Liver (tissue), 8 donors: ENCODE measurements at regions not wholly inside any gene's neighbourhood (a gene's known extent, or its start where the extent isn't known, plus 50 kb on each side); places are given as distances from the start of the nearest gene placed in this dataset.

ENCODE experiments used
- DNase-seq: peaks from one replicate; pipeline ENCODE4 v3.0.0-alpha.2; 2017; ENCODE audit warnings: low spot score
- H3K27ac ChIP-seq, 2 donors: one replicate each; pipeline ENCODE4 v1.7.0; 2013; ENCODE audit warnings: inconsistent platforms in 2 of 2, low read length in 2 of 2, control low read depth in 1 of 2, low read depth in 1 of 2, mild to moderate bottlenecking in 1 of 2
- H3K27me3 ChIP-seq, 4 donors: one replicate each; pipeline versions ENCODE4 v1.6.1 to v1.7.0; 2013; ENCODE audit warnings: low read length in 3 of 4, inconsistent platforms in 1 of 4, mild to moderate bottlenecking in 1 of 4, moderate library complexity in 1 of 4; ENCODE audit not compliant: control insufficient read depth in 4 of 4, insufficient read depth in 4 of 4
- H3K36me3 ChIP-seq, 4 donors: one replicate each; pipeline versions ENCODE4 v1.6.1 to v1.7.0; 2013; ENCODE audit warnings: low read length in 3 of 4, mild to moderate bottlenecking in 3 of 4, low read depth in 1 of 4, moderate library complexity in 1 of 4; ENCODE audit not compliant: control insufficient read depth in 4 of 4, insufficient read depth in 3 of 4
- H3K4me1 ChIP-seq, 4 donors: one replicate each; pipeline versions ENCODE4 v1.6.1 to v1.7.0; 2013; ENCODE audit warnings: low read length in 3 of 4, mild to moderate bottlenecking in 3 of 4, moderate library complexity in 1 of 4; ENCODE audit not compliant: control insufficient read depth in 4 of 4, insufficient read depth in 4 of 4
- H3K4me3 ChIP-seq, 3 donors: one replicate each; pipeline versions ENCODE4 v1.6.1 to v1.7.0; 2013; ENCODE audit warnings: low read length in 3 of 3, control low read depth in 1 of 3, low read depth in 1 of 3, mild to moderate bottlenecking in 1 of 3
- H3K9ac ChIP-seq, 2 donors: one replicate each; pipeline ENCODE4 v1.7.0; 2013; ENCODE audit warnings: low read length in 2 of 2, mild to moderate bottlenecking in 2 of 2, moderate library complexity in 2 of 2, control low read depth in 1 of 2, low read depth in 1 of 2
- H3K9me3 ChIP-seq, 4 donors: one replicate each; pipeline versions ENCODE4 v1.6.1 to v1.7.0; 2013; ENCODE audit warnings: low read length in 3 of 4; ENCODE audit not compliant: control insufficient read depth in 4 of 4
- ATF3 ChIP-seq: IDR thresholded peaks from 2 replicates; pipeline ENCODE4 v1.6.1; 2016; ENCODE audit warnings: antibody characterized with exemption
- CTCF ChIP-seq: fragments of 150-350 bp; IDR thresholded peaks from 2 replicates; pipeline ENCODE4 v1.5.1; 2017; ENCODE audit warnings: improper control_type of control experiment, low read depth, low read length; ENCODE audit not compliant: missing input control
- EGR1 ChIP-seq, 2 donors: IDR thresholded peaks; 2 replicates each; pipeline ENCODE4 v1.6.1; 2016 to 2018; ENCODE audit warnings: antibody characterized with exemption in 2 of 2, low read depth in 2 of 2
- FOXA1 ChIP-seq: IDR thresholded peaks from 2 replicates; pipeline ENCODE4 v1.6.1; 2016; ENCODE audit warnings: antibody characterized with exemption
- FOXA2 ChIP-seq: IDR thresholded peaks from 2 replicates; pipeline ENCODE4 v1.6.1; 2016; ENCODE audit warnings: antibody characterized with exemption
- HNF4A ChIP-seq, 2 donors: conservative IDR thresholded peaks; 2 replicates each; pipeline ENCODE4 v1.6.1; 2016; ENCODE audit warnings: antibody characterized with exemption in 2 of 2, mild to moderate bottlenecking in 2 of 2
- HNF4G ChIP-seq: IDR thresholded peaks from 2 replicates; pipeline ENCODE4 v1.6.1; 2016; ENCODE audit warnings: antibody characterized with exemption
- JUND ChIP-seq, 2 donors: IDR thresholded peaks; 2 replicates each; pipeline ENCODE4 v1.6.1; 2016; ENCODE audit warnings: antibody characterized with exemption in 2 of 2
- MAX ChIP-seq: IDR thresholded peaks from 2 replicates; pipeline ENCODE4 v1.6.1; 2016; ENCODE audit warnings: antibody characterized with exemption
- NR2F2 ChIP-seq: IDR thresholded peaks from 2 replicates; pipeline ENCODE4 v1.6.1; 2016; ENCODE audit warnings: antibody characterized with exemption
- REST ChIP-seq: IDR thresholded peaks from 2 replicates; pipeline ENCODE4 v1.6.1; 2016; ENCODE audit warnings: antibody characterized with exemption, mild to moderate bottlenecking
- RXRA ChIP-seq, 2 donors: IDR thresholded peaks; 2 replicates each; pipeline ENCODE4 v1.6.1; 2017 to 2018; ENCODE audit warnings: antibody characterized with exemption in 2 of 2, mild to moderate bottlenecking in 1 of 2
- SP1 ChIP-seq: IDR thresholded peaks from 2 replicates; pipeline ENCODE4 v1.6.1; 2018; ENCODE audit warnings: antibody characterized with exemption, mild to moderate bottlenecking
- YY1 ChIP-seq: IDR thresholded peaks from 2 replicates; pipeline ENCODE4 v1.6.1; 2016; ENCODE audit warnings: antibody characterized with exemption, mild to moderate bottlenecking
- WGBS: extraction: QIAGEN DNeasy Blood & Tissue Kit; methylation state at CpG from one replicate; pipeline ENCODE4 v1.1.7; 2013; 5-methylcytosine and 5-hydroxymethylcytosine counted together
- donor health status: healthy.
- donor health status: healthy.
- donor health status: healthy.
- donor health status: healthy.
- donor health status: healthy.

- H3K4me1 ChIP-seq, result no peaks in the 10 kb centered on the region
- H3K9me3 ChIP-seq, result no peaks in the 10 kb centered on the region
- no peak for TF ChIP-seq NR2F2
- no peak for TF ChIP-seq YY1
- TF ChIP-seq EGR1 (IDR thresholded peaks at IDR 0.05; ENCODE audit: low read depth in 2 of 2), result no peak
- no peak for TF ChIP-seq FOXA1
- no peak for TF ChIP-seq MAX
- TF ChIP-seq SP1, result no peak
- TF ChIP-seq HNF4G, result no peak
- TF ChIP-seq RXRA (IDR thresholded peaks at IDR 0.05), result no peak
- TF ChIP-seq FOXA2, result no peak
- no peak for TF ChIP-seq JUND (IDR thresholded peaks at IDR 0.05)
- no peak for TF ChIP-seq ATF3
- no peak overlapping the region for H3K27ac ChIP-seq
- H3K9ac ChIP-seq, result no peak overlapping the region
- H3K36me3 ChIP-seq, result no peaks in the 10 kb centered on the region
- no peaks in the 10 kb centered on the region for H3K27me3 ChIP-seq
- no peak overlapping the region for H3K4me3 ChIP-seq
- no peak for DNase-seq
- WGBS, result 31% methylated on average over 1 of the region's 1 CpG
Observed at GRCh38 chr2:185643434-185643833, 95.2 kb upstream of the FSIP2 start.

GRCh38 chr2:185644828-185645227 is 93.8 kb upstream of the FSIP2 start:
- H3K27me3 ChIP-seq, result no peaks in the 10 kb centered on the region
- DNase-seq, result no peak
- H3K9ac ChIP-seq, result no peak overlapping the region
- H3K4me1 ChIP-seq, result no peaks in the 10 kb centered on the region
- no peaks in the 10 kb centered on the region for H3K36me3 ChIP-seq
- TF ChIP-seq FOXA1 (no peak), ATF3 (no peak), REST (no peak), FOXA2 (no peak), HNF4G (no peak), CTCF (no peak), EGR1 (IDR thresholded peaks at IDR 0.05; ENCODE audit: low read depth in 2 of 2) (no peak), HNF4A (conservative IDR thresholded peaks at IDR 0.05) (no peak)
- no peak overlapping the region for H3K4me3 ChIP-seq
- H3K9me3 ChIP-seq, result no peaks in the 10 kb centered on the region
- WGBS, result 81% methylated on average over 3 of the region's 3 CpGs
- no peak overlapping the region for H3K27ac ChIP-seq
